ENCODE measurements at regions not wholly inside any gene's neighbourhood (a gene's known extent, or its start where the extent isn't known, plus 50 kb on each side); places are given as distances from the start of the nearest gene placed in this dataset.

GRCh38 chr18:42649331-42650035, 466.0 kb downstream of the RIT2 start:
- DNase-seq = no peak

GRCh38 chr18:42654556-42654955, 460.9 kb downstream of the RIT2 start:
- DNase-seq = no peak

GRCh38 chr18:42657551-42657950, 457.9 kb downstream of the RIT2 start:
- no peak for DNase-seq

GRCh38 chr18:42658171-42658570, 457.3 kb downstream of the RIT2 start:
- DNase-seq = no peak

- no peak for DNase-seq
These were observed 456.3 kb downstream of the RIT2 start for GRCh38 chr18:42659187-42659586.

- DNase-seq = no peak
These were observed 444.6 kb downstream of the RIT2 start for GRCh38 chr18:42670860-42671259.

- no peak for DNase-seq
These were observed 439.7 kb downstream of the RIT2 start for GRCh38 chr18:42675810-42676209.

- DNase-seq = no peak
These were observed 432.4 kb downstream of the RIT2 start for GRCh38 chr18:42683094-42683493.

- no peak for DNase-seq
These were observed 426.2 kb downstream of the RIT2 start for GRCh38 chr18:42689310-42689709.

Measured in activated CD4-positive, alpha-beta T cell treated with anti-CD3 and anti-CD28 coated beads, Interleukin-10, Interleukin-2, amounts not matched to agents 100 ng/mL and 50 ng/mL, durations not matched to agents 16 hours and 8 hours (primary cell).